HG03039 (cell line): ENCODE measurements at regions not wholly inside any gene's neighbourhood (a gene's known extent, or its start where the extent isn't known, plus 50 kb on each side); places are given as distances from the start of the nearest gene placed in this dataset.

Experiments
- ATAC-seq: cut with Tn5 transposase; IDR thresholded peaks from one replicate; pipeline ENCODE4 v1.9.1; 2021; ENCODE audit warnings: mild to moderate bottlenecking, moderate library complexity; ENCODE audit not compliant: unreplicated experiment

GRCh38 chr9:90948156-90948555 is 146.5 kb downstream of the SYK start:
- no peak for ATAC-seq

DNA sequence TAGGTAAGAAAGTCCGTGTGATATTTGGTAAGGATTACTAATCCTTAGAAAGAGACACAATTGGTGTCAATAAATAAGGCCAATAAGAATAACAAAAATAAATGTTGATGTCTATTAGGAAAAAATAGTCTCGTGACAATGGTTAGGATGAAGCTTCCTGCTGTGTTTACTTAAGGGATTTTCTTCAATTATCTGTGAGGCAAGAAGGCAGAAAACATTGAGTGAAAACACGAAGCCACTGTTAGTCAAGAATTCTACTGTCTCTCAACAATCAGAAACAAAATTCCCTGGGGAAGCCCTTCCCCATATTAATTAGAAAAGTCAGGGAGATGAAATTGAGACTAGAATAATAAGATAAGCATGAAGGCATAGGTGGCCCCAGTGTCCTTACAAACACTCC is 149.0 kb downstream of the SYK start:
- no peak for ATAC-seq

DNA sequence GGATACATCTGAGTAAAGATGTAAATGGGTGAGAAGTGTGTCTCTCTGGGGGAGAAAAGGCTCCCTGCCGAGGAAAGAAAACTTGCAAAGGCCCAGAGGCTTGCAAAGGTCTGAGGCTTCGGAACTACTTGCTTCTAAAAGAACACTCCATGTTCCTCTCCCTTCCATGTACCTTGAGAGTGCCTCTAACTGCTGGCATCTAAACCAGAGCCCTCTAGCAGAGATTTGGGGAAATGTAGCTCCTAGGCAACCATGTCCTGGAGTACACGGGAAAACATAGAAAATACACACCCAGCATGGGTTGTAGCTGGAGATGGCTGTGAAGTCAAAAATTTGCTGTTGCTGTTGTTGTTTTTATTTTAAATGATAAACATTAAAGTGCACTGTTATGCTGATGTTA is 151.6 kb downstream of the SYK start:
- ATAC-seq = no peak

GRCh38 chr9:90953805-90954204 is 152.2 kb downstream of the SYK start:
- no peak for ATAC-seq

GRCh38 chr9:90956026-90956810 is 154.6 kb downstream of the SYK start:
- no peak for ATAC-seq

DNA sequence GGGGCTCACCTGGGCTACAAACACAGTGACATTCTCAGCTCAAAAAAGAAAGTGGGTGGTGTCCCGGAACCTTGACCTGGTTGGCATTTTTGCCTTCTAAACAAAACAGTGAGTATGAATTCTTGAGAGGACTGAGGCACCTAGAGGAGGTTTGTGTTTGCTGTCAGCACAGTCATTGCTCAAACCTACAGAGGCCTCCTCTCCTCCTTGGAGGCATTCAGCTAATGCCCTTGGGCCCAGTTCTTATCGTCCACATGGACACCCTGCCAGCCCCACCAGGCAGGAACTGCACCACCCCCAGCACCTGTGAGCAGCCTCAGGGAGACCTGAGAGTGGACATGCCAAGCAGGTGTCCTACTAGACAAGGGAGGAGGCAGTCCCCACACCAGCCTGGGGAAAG is 156.7 kb downstream of the SYK start:
- ATAC-seq = no peak

- ATAC-seq = no peak
Observed at GRCh38 chr9:90960941-90961340, 159.3 kb downstream of the SYK start.

DNA sequence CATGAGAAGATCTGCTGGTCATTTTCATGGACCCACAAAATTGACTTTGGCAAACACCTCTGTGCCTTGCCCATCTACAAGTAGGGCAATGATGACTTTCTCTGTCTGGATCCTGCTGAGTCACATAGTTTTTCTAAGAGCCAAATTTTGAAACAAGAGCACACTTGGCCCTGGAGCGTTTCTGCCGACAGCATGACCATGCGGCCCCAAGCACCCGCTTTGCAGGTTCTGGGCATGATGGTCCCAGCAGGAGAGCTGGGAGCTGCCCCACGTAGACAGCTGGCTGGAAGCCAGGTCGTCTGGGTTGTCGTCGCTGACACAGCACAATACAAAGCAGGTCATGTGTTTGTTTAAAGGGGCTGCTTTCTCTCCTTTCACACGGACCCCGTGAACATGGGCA is 159.8 kb downstream of the SYK start:
- no peak for ATAC-seq

- no peak for ATAC-seq
Observed at GRCh38 chr9:90964101-90965020, 162.7 kb downstream of the SYK start.

GRCh38 chr9:90965226-90966030 is 163.8 kb downstream of the SYK start:
- ATAC-seq = no peak

DNA sequence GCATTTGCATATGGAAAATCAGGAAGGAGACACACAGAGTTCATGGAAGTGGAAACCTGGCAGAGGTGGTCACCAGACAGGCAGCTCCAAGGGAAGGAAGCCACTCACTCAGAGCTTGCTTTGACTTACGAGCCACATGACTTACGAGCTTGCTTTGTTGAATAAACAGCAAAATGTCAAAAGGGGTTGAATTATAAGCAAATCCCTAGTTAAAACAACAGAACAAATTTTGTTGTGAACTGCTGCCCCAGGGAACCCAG is 164.3 kb downstream of the SYK start:
- no peak for ATAC-seq

GRCh38 chr9:90966480-90967144 is 165.0 kb downstream of the SYK start:
- ATAC-seq = no peak

- ATAC-seq = no peak
Observed at GRCh38 chr9:90967145-90967538, 165.5 kb downstream of the SYK start.

DNA sequence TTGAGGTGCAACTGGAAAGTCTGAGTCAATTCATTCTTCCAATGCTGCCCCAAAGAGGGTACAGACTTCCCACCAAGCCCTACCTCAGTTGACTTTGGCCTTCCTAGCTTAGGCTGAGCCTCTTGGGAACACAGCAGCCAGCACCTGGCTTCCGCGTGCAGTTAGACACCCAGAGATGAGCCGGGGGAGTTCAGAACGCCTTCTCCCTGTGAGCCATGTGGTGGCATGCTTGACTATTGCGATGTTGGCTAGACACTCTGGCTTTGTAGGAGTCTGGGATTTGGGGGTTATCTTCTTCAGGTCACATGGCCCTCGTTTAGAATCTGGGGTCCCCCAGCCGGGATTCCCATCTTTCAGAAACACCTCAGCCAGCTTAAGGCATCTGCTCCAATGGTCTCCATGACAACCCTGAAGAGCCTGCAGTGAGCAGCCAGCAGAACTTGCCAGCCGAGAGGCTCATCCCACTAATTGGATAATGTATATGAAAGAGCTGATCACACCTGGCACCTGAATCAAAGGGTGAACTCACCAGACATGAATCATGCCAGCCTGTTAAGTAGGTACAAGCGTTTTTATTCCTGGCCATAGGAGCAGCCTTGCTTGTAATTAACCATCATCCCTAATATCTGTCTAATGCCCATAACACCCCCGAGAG is 167.5 kb downstream of the SYK start:
- no peak for ATAC-seq

DNA sequence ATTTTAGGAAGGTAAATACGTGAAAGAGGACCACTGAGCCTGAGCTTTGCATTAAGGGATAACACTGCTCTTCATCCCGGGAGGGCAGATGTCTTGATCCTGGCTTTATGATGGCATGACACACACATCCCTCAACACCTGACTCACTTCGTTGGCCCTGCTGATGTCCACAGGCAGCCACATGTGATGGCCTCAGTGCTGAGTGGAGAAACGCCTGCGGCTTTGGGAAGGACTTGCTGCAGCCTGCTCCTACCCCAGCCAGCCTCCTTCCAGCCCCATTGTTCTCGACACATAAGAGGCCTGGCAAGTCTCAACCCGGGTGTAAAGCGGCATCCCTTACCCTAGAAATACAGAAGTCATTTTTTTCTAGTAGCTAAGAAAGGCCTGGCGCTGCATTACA is 169.0 kb downstream of the SYK start:
- ATAC-seq = no peak

- no peak for ATAC-seq
Observed at GRCh38 chr9:90972057-90972456, 170.4 kb downstream of the SYK start.

DNA sequence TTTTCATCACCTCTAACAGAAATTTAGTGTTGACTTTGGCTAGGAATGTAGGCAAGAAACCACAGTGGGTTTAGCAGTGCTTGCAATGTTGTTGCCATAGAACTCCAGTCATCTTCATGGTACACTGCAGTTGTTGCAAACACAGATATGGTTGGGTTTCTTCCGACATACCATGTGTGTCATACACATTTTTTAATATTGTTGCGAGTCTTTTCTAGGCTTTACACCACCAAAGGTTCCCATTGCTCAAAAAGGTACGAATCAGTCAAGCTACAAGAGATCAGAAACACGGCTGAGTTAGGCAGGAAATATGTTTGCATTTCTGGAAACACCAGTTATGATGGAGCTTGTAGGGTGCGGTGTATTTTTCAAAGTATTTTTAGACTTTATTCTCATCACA is 172.4 kb downstream of the SYK start:
- no peak for ATAC-seq

DNA sequence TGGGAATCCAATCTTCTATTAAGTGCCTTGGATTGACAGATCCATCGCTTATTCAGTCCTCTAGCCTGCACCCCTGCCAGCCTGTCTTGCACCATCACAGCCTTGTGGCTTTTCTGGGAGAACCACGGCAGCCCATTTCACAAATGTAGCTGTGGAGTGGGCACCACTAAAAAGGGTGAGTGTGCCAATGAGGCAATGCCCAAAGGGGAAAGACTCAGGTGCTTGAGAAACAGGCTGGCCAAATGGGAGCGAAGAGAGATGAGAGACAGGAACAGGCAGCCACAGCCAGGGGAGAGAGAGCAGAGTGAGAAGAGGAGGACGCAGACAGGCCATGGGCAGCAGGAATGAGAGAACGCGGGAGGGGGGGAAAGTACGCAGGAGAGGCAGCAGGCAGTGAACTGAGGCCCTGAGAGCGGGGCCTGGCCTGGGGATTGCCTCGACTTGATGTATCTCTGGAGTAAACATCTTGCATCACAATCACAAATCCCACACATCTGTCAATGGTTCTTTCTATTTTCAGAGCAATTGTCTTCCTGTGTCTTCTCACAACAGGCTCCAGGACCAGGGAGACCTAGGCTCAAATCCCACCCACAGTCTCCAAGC is 173.1 kb downstream of the SYK start:
- no peak for ATAC-seq

- ATAC-seq = no peak
Observed at GRCh38 chr9:90975781-90976538, 174.3 kb downstream of the SYK start.
